Thyroid gland (tissue), 4 donors: ENCODE measurements at regions not wholly inside any gene's neighbourhood (a gene's known extent, or its start where the extent isn't known, plus 50 kb on each side); places are given as distances from the start of the nearest gene placed in this dataset.

ENCODE experiments used
- DNase-seq, 2 donors: peaks; one replicate each; pipeline ENCODE4 v3.0.0-alpha.2; 2019
- H3K27ac ChIP-seq, 3 donors: fragments of 200-600 bp; sonication (generic); 1 replicate in 2 of 3; 2 replicates in 1 of 3; pipeline ENCODE4 v1.5.1; 2016 to 2019; ENCODE audit warnings: mild to moderate bottlenecking in 1 of 3, moderate library complexity in 1 of 3
- H3K27me3 ChIP-seq: fragments of 200-600 bp; sonication (generic); one replicate; pipeline ENCODE4 v1.5.1; 2019
- H3K36me3 ChIP-seq, 2 donors: fragments of 200-600 bp; sonication (generic); one replicate each; pipeline ENCODE4 v1.5.1; 2016 to 2019
- H3K4me1 ChIP-seq, 2 donors: fragments of 200-600 bp; sonication (generic); one replicate each; pipeline ENCODE4 v1.5.1; 2017 to 2019
- H3K4me3 ChIP-seq, 3 donors: fragments of 200-600 bp; sonication (generic); replicated peaks in 1 of 3; 1 replicate in 2 of 3; 2 replicates in 1 of 3; pipeline ENCODE4 v1.5.1; 2016; ENCODE audit warnings: mild to moderate bottlenecking in 1 of 3
- H3K9me3 ChIP-seq: fragments of 200-600 bp; sonication (generic); one replicate; pipeline ENCODE4 v1.5.1; 2017
- CTCF ChIP-seq, 6 experiments: fragments of 200-600 bp in 3 of 6; fragments of 450-650 bp in 3 of 6; sonication (generic) in 3 of 6; IDR thresholded peaks; one replicate each; pipeline ENCODE4 v1.5.1; 2016 to 2019; ENCODE audit warnings: antibody characterized with exemption in 6 of 6, mild to moderate bottlenecking in 2 of 6, inconsistent platforms in 1 of 6, moderate library complexity in 1 of 6
- POLR2A ChIP-seq, 2 donors: fragments of 450-650 bp; IDR thresholded peaks; one replicate each; pipeline ENCODE4 v1.6.1; 2017; ENCODE audit warnings: antibody characterized with exemption in 2 of 2, mild to moderate bottlenecking in 2 of 2, moderate library complexity in 1 of 2
- WGBS, 2 donors: methylation state at CpG; one replicate each; pipeline ENCODE4 v1.1.5; 2017; 5-methylcytosine and 5-hydroxymethylcytosine counted together
- intact Hi-C: fragments of 100-400 bp; cut with DNase I; formaldehyde crosslinking; loops from one replicate; pipeline ENCODE4 v1.15.1; 2023

- H3K27me3 ChIP-seq = no peaks in the 10 kb centered on the region
- no peaks in the 10 kb centered on the region for H3K36me3 ChIP-seq
- no peaks in the 10 kb centered on the region for H3K4me1 ChIP-seq
- no peak overlapping the region for H3K27ac ChIP-seq
- intact Hi-C loops = no loop called here
- WGBS, 2 donors = 73 to 77% methylated on average over 2 of the region's 2 CpGs
- no peak for DNase-seq
- no peak overlapping the region for H3K4me3 ChIP-seq
- TF ChIP-seq POLR2A (IDR thresholded peaks at IDR 0.05) = no peak
- TF ChIP-seq CTCF (IDR thresholded peaks at IDR 0.05) = no peak
- no peaks in the 10 kb centered on the region for H3K9me3 ChIP-seq
Observed at GRCh38 chr14:59087711-59088110, 100.8 kb upstream of the DAAM1 start.

GRCh38 chr14:59090572-59090971 is 97.9 kb upstream of the DAAM1 start:
- H3K9me3 ChIP-seq = no peaks in the 10 kb centered on the region
- intact Hi-C loops = no loop called here
- no peaks in the 10 kb centered on the region for H3K4me1 ChIP-seq
- DNase-seq = no peak
- no peaks in the 10 kb centered on the region for H3K27me3 ChIP-seq
- 75 to 85% methylated on average over 4 of the region's 4 CpGs for WGBS, 2 donors
- H3K36me3 ChIP-seq = no peaks in the 10 kb centered on the region
- no peak overlapping the region for H3K27ac ChIP-seq
- TF ChIP-seq CTCF (IDR thresholded peaks at IDR 0.05) (no peak), POLR2A (IDR thresholded peaks at IDR 0.05) (no peak)
- H3K4me3 ChIP-seq = no peak overlapping the region

GRCh38 chr14:59091404-59091803 is 97.1 kb upstream of the DAAM1 start:
- intact Hi-C loops = no loop called here
- no peaks in the 10 kb centered on the region for H3K27me3 ChIP-seq
- no peak overlapping the region for H3K4me3 ChIP-seq
- 77 to 78% methylated on average over 4 of the region's 4 CpGs for WGBS, 2 donors
- no peak for DNase-seq
- TF ChIP-seq POLR2A (IDR thresholded peaks at IDR 0.05) = no peak
- TF ChIP-seq CTCF (IDR thresholded peaks at IDR 0.05) = no peak
- H3K9me3 ChIP-seq = no peaks in the 10 kb centered on the region
- H3K27ac ChIP-seq = no peak overlapping the region
- no peaks in the 10 kb centered on the region for H3K4me1 ChIP-seq
- H3K36me3 ChIP-seq = no peaks in the 10 kb centered on the region

- 70 to 77% methylated on average over 4 of the region's 4 CpGs for WGBS, 2 donors
- Histone ChIP-seq H3K9me3 (no peaks in the 10 kb centered on the region), H3K27me3 (no peaks in the 10 kb centered on the region), H3K4me3 (no peak overlapping the region), H3K4me1 (no peaks in the 10 kb centered on the region), H3K36me3 (no peaks in the 10 kb centered on the region), H3K27ac (no peak overlapping the region)
- no peak for DNase-seq
- intact Hi-C loops = no loop called here
- TF ChIP-seq POLR2A (IDR thresholded peaks at IDR 0.05) = no peak
- no peak for TF ChIP-seq CTCF (IDR thresholded peaks at IDR 0.05)
Observed at GRCh38 chr14:59091976-59092375, 96.5 kb upstream of the DAAM1 start.

DNA sequence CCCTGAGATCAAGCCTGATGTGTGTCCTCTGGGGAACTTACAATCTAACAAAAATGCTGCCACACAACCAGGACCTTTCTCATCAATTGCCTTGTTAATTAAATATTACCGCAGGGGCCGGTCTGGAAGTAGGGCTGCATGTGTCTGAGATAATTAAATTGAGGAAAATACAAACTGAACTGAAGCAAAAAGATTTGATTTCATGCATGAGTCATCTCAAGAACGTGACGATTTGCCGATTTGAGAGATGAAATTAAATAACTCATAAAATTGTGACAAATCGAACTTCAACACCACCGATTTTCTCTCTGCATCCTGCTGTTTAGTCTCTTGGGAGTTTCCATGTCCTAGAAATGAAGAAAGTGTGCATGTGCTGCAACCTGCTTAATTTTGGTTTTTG is 94.6 kb upstream of the DAAM1 start:
- no peak overlapping the region for H3K27ac ChIP-seq
- TF ChIP-seq POLR2A (IDR thresholded peaks at IDR 0.05) (no peak), CTCF (IDR thresholded peaks at IDR 0.05) (no peak)
- no peak overlapping the region for H3K4me3 ChIP-seq
- H3K27me3 ChIP-seq = no peaks in the 10 kb centered on the region
- intact Hi-C loops = no loop called here
- no peaks in the 10 kb centered on the region for H3K4me1 ChIP-seq
- DNase-seq = no peak
- no peaks in the 10 kb centered on the region for H3K9me3 ChIP-seq
- H3K36me3 ChIP-seq = no peaks in the 10 kb centered on the region
- WGBS, 2 donors = 76 to 85% methylated on average over 7 of the region's 7 CpGs
